ENCODE measurements at regions not wholly inside any gene's neighbourhood (a gene's known extent, or its start where the extent isn't known, plus 50 kb on each side); places are given as distances from the start of the nearest gene placed in this dataset.

DNA sequence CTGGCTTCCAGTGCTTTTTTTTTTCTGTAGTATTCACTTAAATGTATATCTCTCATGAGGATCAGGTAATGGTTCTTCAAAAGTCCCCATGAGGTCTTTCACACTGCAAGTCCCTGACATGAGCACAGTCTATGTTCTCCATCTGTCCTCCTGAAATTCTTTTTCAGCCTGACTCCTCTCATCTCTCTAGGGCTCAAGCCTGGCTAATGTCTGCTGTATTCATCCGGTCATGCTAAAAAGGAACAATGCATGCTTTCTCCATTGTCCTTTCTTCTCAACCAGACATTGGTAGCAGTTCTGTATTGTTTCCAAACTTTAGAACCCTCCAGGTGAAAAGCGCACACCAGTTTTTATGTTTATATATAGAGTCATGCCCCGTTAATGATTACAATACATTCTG lies 368.3 kb upstream of the OLFM3 start:
- Histone ChIP-seq H4K8ac (ENCODE audit: low read depth, low read length) (no peak overlapping the region), H3K18ac (ENCODE audit: low read length) (no peak overlapping the region), H3K79me1 (ENCODE audit: low read depth, low read length) (no peaks in the 10 kb centered on the region), H3K23ac (ENCODE audit: low read depth, low read length, poor library complexity) (no peak overlapping the region), H2BK120ac (ENCODE audit: low read depth, low read length) (no peak overlapping the region), H2BK5ac (ENCODE audit: low read length) (no peak overlapping the region), H3K9me3 (replicated peaks in 1 of 2; ENCODE audit: control insufficient read depth in 2 of 2, insufficient read depth in 1 of 2, low read depth in 1 of 2, low read length in 2 of 2) (no peaks in the 10 kb centered on the region), H3K27me3 (ENCODE audit: control insufficient read depth in 3 of 3, insufficient read depth in 3 of 3, low read depth in 1 of 3, low read length in 3 of 3) (no peaks in the 10 kb centered on the region), H3K4ac (ENCODE audit: low read length) (no peak overlapping the region), H2BK15ac (ENCODE audit: low read length) (no peak overlapping the region), H3K27ac (replicated peaks; ENCODE audit: low read length) (no peak overlapping the region), H3K14ac (ENCODE audit: low read length) (no peak overlapping the region), H3K4me1 (ENCODE audit: control insufficient read depth in 2 of 2, insufficient read depth in 1 of 2, low read depth in 1 of 2, low read length in 2 of 2) (peaks cover 0 to 5% of the 10 kb centered on the region in 2 donors), H3K36me3 (replicated peaks in 1 of 2; ENCODE audit: control insufficient read depth in 2 of 2, insufficient read depth in 2 of 2, low read length in 2 of 2) (no peaks in the 10 kb centered on the region), H3K4me3 (ENCODE audit: low read length in 2 of 2) (no peak overlapping the region), H2BK12ac (ENCODE audit: low read length) (no peak overlapping the region), H3K9ac (ENCODE audit: low read depth, low read length, poor library complexity) (no peak overlapping the region), H4K91ac (ENCODE audit: low read depth, low read length, poor library complexity) (no peak overlapping the region), H2AK5ac (ENCODE audit: low read depth, low read length) (no peak overlapping the region), H2AFZ (ENCODE audit: low read length) (no peak overlapping the region), H3K4me2 (ENCODE audit: insufficient read depth, low read length, poor library complexity, severe bottlenecking) (no peak overlapping the region)
- no peak for DNase-seq (ENCODE audit: low spot score)
- WGBS, 2 donors (ENCODE audit: extremely low coverage in 2 of 2, insufficient read length in 2 of 2, insufficient replicate concordance in 1 of 2): no CpG with 5 or more reads among the region's 3 CpGs

- Histone ChIP-seq H3K4me3 (ENCODE audit: low read length in 2 of 2) (no peak overlapping the region), H3K79me1 (ENCODE audit: low read depth, low read length) (no peaks in the 10 kb centered on the region), H3K4ac (ENCODE audit: low read length) (no peak overlapping the region), H3K23ac (ENCODE audit: low read depth, low read length, poor library complexity) (no peak overlapping the region), H3K4me1 (ENCODE audit: control insufficient read depth in 2 of 2, insufficient read depth in 1 of 2, low read depth in 1 of 2, low read length in 2 of 2) (no peaks in the 10 kb centered on the region), H2BK12ac (ENCODE audit: low read length) (no peak overlapping the region), H2BK120ac (ENCODE audit: low read depth, low read length) (no peak overlapping the region), H3K4me2 (ENCODE audit: insufficient read depth, low read length, poor library complexity, severe bottlenecking) (no peak overlapping the region), H3K14ac (ENCODE audit: low read length) (no peak overlapping the region), H2BK5ac (ENCODE audit: low read length) (no peak overlapping the region), H4K91ac (ENCODE audit: low read depth, low read length, poor library complexity) (no peak overlapping the region), H3K27me3 (ENCODE audit: control insufficient read depth in 3 of 3, insufficient read depth in 3 of 3, low read depth in 1 of 3, low read length in 3 of 3) (no peaks in the 10 kb centered on the region), H3K27ac (replicated peaks; ENCODE audit: low read length) (no peak overlapping the region), H4K8ac (ENCODE audit: low read depth, low read length) (no peak overlapping the region), H3K18ac (ENCODE audit: low read length) (no peak overlapping the region), H3K9ac (ENCODE audit: low read depth, low read length, poor library complexity) (no peak overlapping the region), H3K36me3 (replicated peaks in 1 of 2; ENCODE audit: control insufficient read depth in 2 of 2, insufficient read depth in 2 of 2, low read length in 2 of 2) (no peaks in the 10 kb centered on the region), H2AK5ac (ENCODE audit: low read depth, low read length) (no peak overlapping the region), H2AFZ (ENCODE audit: low read length) (no peak overlapping the region), H3K9me3 (replicated peaks in 1 of 2; ENCODE audit: control insufficient read depth in 2 of 2, insufficient read depth in 1 of 2, low read depth in 1 of 2, low read length in 2 of 2) (no peaks in the 10 kb centered on the region), H2BK15ac (ENCODE audit: low read length) (no peak overlapping the region)
- DNase-seq (ENCODE audit: low spot score): no peak
- no CpG with 5 or more reads among the region's 5 CpGs for WGBS, 2 donors (ENCODE audit: extremely low coverage in 2 of 2, insufficient read length in 2 of 2, insufficient replicate concordance in 1 of 2)
These were observed 339.9 kb upstream of the OLFM3 start for GRCh38 chr1:102336602-102337001.

DNA sequence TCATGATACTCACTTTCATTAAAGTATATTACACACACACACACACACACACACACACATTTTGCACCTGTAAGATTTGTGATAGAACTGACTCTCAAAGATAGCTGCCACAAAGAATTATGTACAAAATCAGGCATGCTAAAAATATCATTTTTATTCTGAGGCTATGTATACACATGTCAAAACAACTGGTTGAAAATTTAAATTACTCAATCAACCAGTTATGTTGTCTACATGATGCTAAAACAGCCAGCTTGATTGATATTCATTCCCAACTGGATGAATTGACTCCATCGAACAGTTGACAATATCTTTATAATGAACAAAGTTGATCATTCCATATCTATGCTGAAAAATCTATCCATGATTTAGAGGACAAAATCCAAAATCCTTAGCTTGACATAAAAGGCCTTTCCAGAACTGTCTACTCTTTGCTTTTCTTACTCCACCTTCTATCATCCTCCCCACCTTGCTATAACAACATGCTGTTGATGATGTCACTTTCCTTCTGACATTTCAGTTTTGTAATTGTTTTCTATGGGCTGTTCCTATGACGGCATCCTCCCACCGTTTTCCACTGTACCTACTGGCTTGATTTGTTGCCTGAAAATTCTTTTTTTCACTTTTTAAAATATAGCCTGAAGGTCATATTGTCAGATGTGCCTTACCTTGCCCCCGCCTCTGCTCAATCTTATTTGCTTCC lies 321.5 kb upstream of the OLFM3 start:
- Histone ChIP-seq H3K4me3 (ENCODE audit: low read length in 2 of 2) (no peak overlapping the region), H3K4me1 (ENCODE audit: control insufficient read depth in 2 of 2, insufficient read depth in 1 of 2, low read depth in 1 of 2, low read length in 2 of 2) (no peaks in the 10 kb centered on the region), H3K23ac (ENCODE audit: low read depth, low read length, poor library complexity) (no peak overlapping the region), H2AK5ac (ENCODE audit: low read depth, low read length) (no peak overlapping the region), H3K27me3 (ENCODE audit: control insufficient read depth in 3 of 3, insufficient read depth in 3 of 3, low read depth in 1 of 3, low read length in 3 of 3) (no peaks in the 10 kb centered on the region), H2BK120ac (ENCODE audit: low read depth, low read length) (no peak overlapping the region), H3K9me3 (replicated peaks in 1 of 2; ENCODE audit: control insufficient read depth in 2 of 2, insufficient read depth in 1 of 2, low read depth in 1 of 2, low read length in 2 of 2) (peaks cover 0 to 1% of the 10 kb centered on the region in 2 donors), H4K91ac (ENCODE audit: low read depth, low read length, poor library complexity) (no peak overlapping the region), H3K14ac (ENCODE audit: low read length) (no peak overlapping the region), H2BK15ac (ENCODE audit: low read length) (no peak overlapping the region), H2AFZ (ENCODE audit: low read length) (no peak overlapping the region), H3K36me3 (replicated peaks in 1 of 2; ENCODE audit: control insufficient read depth in 2 of 2, insufficient read depth in 2 of 2, low read length in 2 of 2) (no peaks in the 10 kb centered on the region), H3K27ac (replicated peaks; ENCODE audit: low read length) (no peak overlapping the region), H2BK12ac (ENCODE audit: low read length) (no peak overlapping the region), H3K4me2 (ENCODE audit: insufficient read depth, low read length, poor library complexity, severe bottlenecking) (no peak overlapping the region), H2BK5ac (ENCODE audit: low read length) (no peak overlapping the region), H3K4ac (ENCODE audit: low read length) (no peak overlapping the region), H3K79me1 (ENCODE audit: low read depth, low read length) (no peaks in the 10 kb centered on the region), H4K8ac (ENCODE audit: low read depth, low read length) (no peak overlapping the region), H3K9ac (ENCODE audit: low read depth, low read length, poor library complexity) (no peak overlapping the region), H3K18ac (ENCODE audit: low read length) (no peak overlapping the region)
- no peak for DNase-seq (ENCODE audit: low spot score)
- no CpG with 5 or more reads among the region's 4 CpGs for WGBS, 2 donors (ENCODE audit: extremely low coverage in 2 of 2, insufficient read length in 2 of 2, insufficient replicate concordance in 1 of 2)

DNA sequence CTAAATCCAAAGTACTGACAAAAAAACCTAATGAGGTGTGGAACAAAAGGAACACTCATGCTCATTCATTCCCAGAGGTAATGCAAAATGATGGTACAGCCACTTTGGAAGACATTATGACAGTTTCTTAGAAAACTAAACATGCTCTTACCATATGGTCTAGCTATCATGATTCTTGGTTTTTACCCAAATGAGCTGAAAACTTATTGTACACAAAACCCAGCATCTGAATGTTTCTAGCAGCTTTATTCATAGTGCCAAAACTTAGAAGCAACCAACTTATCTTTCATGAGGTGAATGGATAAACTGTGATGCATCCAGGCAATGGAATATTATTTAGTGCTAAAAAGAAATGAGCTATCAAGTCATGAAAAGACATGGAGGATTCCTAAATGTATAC lies 318.4 kb upstream of the OLFM3 start:
- H3K4me3 ChIP-seq (ENCODE audit: low read length in 2 of 2): no peak overlapping the region
- H3K23ac ChIP-seq (ENCODE audit: low read depth, low read length, poor library complexity): no peak overlapping the region
- no peak overlapping the region for H2BK15ac ChIP-seq (ENCODE audit: low read length)
- H3K14ac ChIP-seq (ENCODE audit: low read length): no peak overlapping the region
- no peak overlapping the region for H2AFZ ChIP-seq (ENCODE audit: low read length)
- H2BK12ac ChIP-seq (ENCODE audit: low read length): no peak overlapping the region
- H2BK5ac ChIP-seq (ENCODE audit: low read length): no peak overlapping the region
- no peaks in the 10 kb centered on the region for H3K27me3 ChIP-seq (ENCODE audit: control insufficient read depth in 3 of 3, insufficient read depth in 3 of 3, low read depth in 1 of 3, low read length in 3 of 3)
- H3K18ac ChIP-seq (ENCODE audit: low read length): no peak overlapping the region
- DNase-seq (ENCODE audit: low spot score): no peak
- no peaks in the 10 kb centered on the region for H3K9me3 ChIP-seq (replicated peaks in 1 of 2; ENCODE audit: control insufficient read depth in 2 of 2, insufficient read depth in 1 of 2, low read depth in 1 of 2, low read length in 2 of 2)
- no peak overlapping the region for H3K9ac ChIP-seq (ENCODE audit: low read depth, low read length, poor library complexity)
- no peaks in the 10 kb centered on the region for H3K79me1 ChIP-seq (ENCODE audit: low read depth, low read length)
- no peak overlapping the region for H3K4me2 ChIP-seq (ENCODE audit: insufficient read depth, low read length, poor library complexity, severe bottlenecking)
- no peak overlapping the region for H2AK5ac ChIP-seq (ENCODE audit: low read depth, low read length)
- H4K91ac ChIP-seq (ENCODE audit: low read depth, low read length, poor library complexity): no peak overlapping the region
- H3K4me1 ChIP-seq (ENCODE audit: control insufficient read depth in 2 of 2, insufficient read depth in 1 of 2, low read depth in 1 of 2, low read length in 2 of 2): no peaks in the 10 kb centered on the region
- H4K8ac ChIP-seq (ENCODE audit: low read depth, low read length): no peak overlapping the region
- H3K4ac ChIP-seq (ENCODE audit: low read length): no peak overlapping the region
- no peaks in the 10 kb centered on the region for H3K36me3 ChIP-seq (replicated peaks in 1 of 2; ENCODE audit: control insufficient read depth in 2 of 2, insufficient read depth in 2 of 2, low read length in 2 of 2)
- H3K27ac ChIP-seq (replicated peaks; ENCODE audit: low read length): no peak overlapping the region
- H2BK120ac ChIP-seq (ENCODE audit: low read depth, low read length): no peak overlapping the region

Measured in neuronal stem cell (in vitro differentiated cells).